ENCODE measurements at regions not wholly inside any gene's neighbourhood (a gene's known extent, or its start where the extent isn't known, plus 50 kb on each side); places are given as distances from the start of the nearest gene placed in this dataset.

GRCh38 chr3:168152149-168152548 is 56.4 kb upstream of the GOLIM4 start:
- no peak for TF ChIP-seq CTCF (IDR thresholded peaks at IDR 0.05)
- H3K36me3 ChIP-seq (ENCODE audit: control insufficient read depth, insufficient read depth, low read length), result no peaks in the 10 kb centered on the region
- no peaks in the 10 kb centered on the region for H3K79me2 ChIP-seq
- H2AFZ ChIP-seq, result no peak overlapping the region
- H3K9me3 ChIP-seq (ENCODE audit: control insufficient read depth, low read length), result no peaks in the 10 kb centered on the region
- no peaks in the 10 kb centered on the region for H3K27me3 ChIP-seq (ENCODE audit: control insufficient read depth, insufficient read depth, low read length)
- H3K9ac ChIP-seq, result no peak overlapping the region
- no peak overlapping the region for H3K27ac ChIP-seq
- H3K4me3 ChIP-seq (ENCODE audit: low read depth, low read length), result no peak overlapping the region
- H3K4me1 ChIP-seq, result no peaks in the 10 kb centered on the region
- no peak overlapping the region for H3K4me2 ChIP-seq (ENCODE audit: low read length)

All from parathyroid adenoma (tissue), 2 donors.